ENCODE measurements at regions not wholly inside any gene's neighbourhood (a gene's known extent, or its start where the extent isn't known, plus 50 kb on each side); places are given as distances from the start of the nearest gene placed in this dataset.
A peak's percentile ranks its signal among the peaks of the same experiment; 100 is the strongest.

- TF ChIP-seq CTCF (IDR thresholded peaks at IDR 0.05; ENCODE audit: low read depth, low read length) = no peak
- no peak overlapping the region for H3K4me3 ChIP-seq (ENCODE audit: low read depth, low read length)
- in situ Hi-C loops (cut with HindIII; ENCODE audit: low sequenced_read_pairs) = no loop called here
- DNase-seq (ENCODE audit: low read depth, low spot score) = no peak
Measured at GRCh38 chr5:91742550-91742949, 359.4 kb upstream of the ARRDC3 start.

GRCh38 chr5:91741764-91742505 lies 358.8 kb upstream of the ARRDC3 start:
- in situ Hi-C loops (cut with HindIII; ENCODE audit: low sequenced_read_pairs) = no loop called here
- no peak for DNase-seq (ENCODE audit: low read depth, low spot score)
- no peak overlapping the region for H3K4me3 ChIP-seq (ENCODE audit: low read depth, low read length)
- TF ChIP-seq CTCF (IDR thresholded peaks at IDR 0.05; ENCODE audit: low read depth, low read length) = no peak

GRCh38 chr5:91730026-91730425 lies 346.9 kb upstream of the ARRDC3 start:
- H3K4me3 ChIP-seq (ENCODE audit: low read depth, low read length) = no peak overlapping the region
- in situ Hi-C loops (cut with HindIII; ENCODE audit: low sequenced_read_pairs) = no loop called here
- TF ChIP-seq CTCF (IDR thresholded peaks at IDR 0.05; ENCODE audit: low read depth, low read length) = no peak
- DNase-seq (ENCODE audit: low read depth, low spot score) = no peak

- TF ChIP-seq CTCF (IDR thresholded peaks at IDR 0.05; ENCODE audit: low read depth, low read length) = no peak
- in situ Hi-C loops (cut with HindIII; ENCODE audit: low sequenced_read_pairs) = no loop called here
- DNase-seq (ENCODE audit: low read depth, low spot score) = no peak
- no peak overlapping the region for H3K4me3 ChIP-seq (ENCODE audit: low read depth, low read length)
Measured at GRCh38 chr5:91727463-91727862, 344.3 kb upstream of the ARRDC3 start.

- H3K4me3 ChIP-seq (ENCODE audit: low read depth, low read length) = no peak overlapping the region
- in situ Hi-C loops (cut with HindIII; ENCODE audit: low sequenced_read_pairs) = no loop called here
- no peak for DNase-seq (ENCODE audit: low read depth, low spot score)
- TF ChIP-seq CTCF (IDR thresholded peaks at IDR 0.05; ENCODE audit: low read depth, low read length) = no peak
Measured at GRCh38 chr5:91722736-91723467, 339.8 kb upstream of the ARRDC3 start.

GRCh38 chr5:91712718-91713117 lies 329.6 kb upstream of the ARRDC3 start:
- no peak for TF ChIP-seq CTCF (IDR thresholded peaks at IDR 0.05; ENCODE audit: low read depth, low read length)
- no peak overlapping the region for H3K4me3 ChIP-seq (ENCODE audit: low read depth, low read length)
- in situ Hi-C loops (cut with HindIII; ENCODE audit: low sequenced_read_pairs) = no loop called here
- peak; percentile 65 for DNase-seq (ENCODE audit: low read depth, low spot score)
